ENCODE measurements at regions not wholly inside any gene's neighbourhood (a gene's known extent, or its start where the extent isn't known, plus 50 kb on each side); places are given as distances from the start of the nearest gene placed in this dataset.
"Not testable (repeated sequence)": the region's sequence is repeated elsewhere in the genome, so short reads cannot be mapped to it uniquely, and the experiment has no call there.

DNA sequence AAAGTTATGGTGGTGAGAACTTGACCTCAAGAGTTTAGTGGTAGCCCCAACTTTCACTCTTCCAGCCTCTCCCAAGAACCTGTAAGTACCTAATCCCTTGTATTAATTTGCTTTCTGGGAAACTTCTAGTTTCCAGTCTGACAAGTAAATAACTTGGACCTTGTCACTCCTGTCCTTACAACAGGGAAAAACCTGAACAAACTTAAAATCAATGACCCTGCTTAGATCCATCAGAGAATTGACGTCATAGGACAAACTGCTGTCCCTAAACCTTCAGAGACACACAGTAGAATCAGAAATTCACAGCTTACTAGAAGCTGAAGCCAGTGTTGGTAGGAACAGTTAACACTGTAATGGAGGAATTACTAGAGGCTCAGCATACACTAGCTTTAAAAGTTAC lies 60.0 kb upstream of the DCLK2 start:
- POLR2A ChIA-PET, result no interaction called here
- DNase-seq (ENCODE audit: extremely low spot score), result no peak
- CTCF ChIA-PET, result no interaction called here
- TF ChIP-seq, protein P1, sequence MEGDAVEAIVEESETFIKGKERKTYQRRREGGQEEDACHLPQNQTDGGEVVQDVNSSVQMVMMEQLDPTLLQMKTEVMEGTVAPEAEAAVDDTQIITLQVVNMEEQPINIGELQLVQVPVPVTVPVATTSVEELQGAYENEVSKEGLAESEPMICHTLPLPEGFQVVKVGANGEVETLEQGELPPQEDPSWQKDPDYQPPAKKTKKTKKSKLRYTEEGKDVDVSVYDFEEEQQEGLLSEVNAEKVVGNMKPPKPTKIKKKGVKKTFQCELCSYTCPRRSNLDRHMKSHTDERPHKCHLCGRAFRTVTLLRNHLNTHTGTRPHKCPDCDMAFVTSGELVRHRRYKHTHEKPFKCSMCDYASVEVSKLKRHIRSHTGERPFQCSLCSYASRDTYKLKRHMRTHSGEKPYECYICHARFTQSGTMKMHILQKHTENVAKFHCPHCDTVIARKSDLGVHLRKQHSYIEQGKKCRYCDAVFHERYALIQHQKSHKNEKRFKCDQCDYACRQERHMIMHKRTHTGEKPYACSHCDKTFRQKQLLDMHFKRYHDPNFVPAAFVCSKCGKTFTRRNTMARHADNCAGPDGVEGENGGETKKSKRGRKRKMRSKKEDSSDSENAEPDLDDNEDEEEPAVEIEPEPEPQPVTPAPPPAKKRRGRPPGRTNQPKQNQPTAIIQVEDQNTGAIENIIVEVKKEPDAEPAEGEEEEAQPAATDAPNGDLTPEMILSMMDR (IDR thresholded peaks at IDR 0.05; ENCODE audit: control extremely low read depth, extremely low read depth, low read depth, missing control alignments), result no peak

DNA sequence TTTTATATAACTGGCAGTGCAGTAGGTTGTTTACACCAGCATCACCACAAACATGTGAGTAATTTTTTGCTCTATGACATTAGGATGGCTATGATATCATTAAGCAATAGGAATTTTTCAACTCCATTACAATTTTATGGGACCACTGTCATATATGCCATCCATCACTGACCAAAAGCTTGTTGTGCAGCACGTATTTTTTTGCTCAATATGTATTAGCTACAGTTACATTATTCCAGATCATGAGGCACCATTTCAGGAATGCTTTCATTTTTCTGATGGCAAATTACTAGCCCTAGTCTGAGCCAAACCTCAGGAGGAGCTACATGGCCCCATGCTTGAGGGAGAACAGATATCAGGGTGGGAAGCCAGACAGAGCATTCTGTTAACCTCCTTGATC lies 56.8 kb upstream of the DCLK2 start:
- no peak for DNase-seq (ENCODE audit: extremely low spot score)
- TF ChIP-seq, protein P1 (IDR thresholded peaks at IDR 0.05; ENCODE audit: control extremely low read depth, extremely low read depth, low read depth, missing control alignments), result no peak
- POLR2A ChIA-PET, result no interaction called here
- CTCF ChIA-PET, result interaction anchor here (0.9 to 1.9 kb wide), 3 partner anchors 9 to 13 kb away, joined by 3 to 9 read pairs (median 4); no protein-coding TSS in a partner anchor

GRCh38 chr4:150023489-150023888 lies 54.8 kb upstream of the DCLK2 start:
- no peak for DNase-seq (ENCODE audit: extremely low spot score)
- ChIA-PET CTCF (no interaction called here), POLR2A (no interaction called here)
- TF ChIP-seq, protein P1 (IDR thresholded peaks at IDR 0.05; ENCODE audit: control extremely low read depth, extremely low read depth, low read depth, missing control alignments), result no peak

- DNase-seq (ENCODE audit: extremely low spot score); CTCF ChIA-PET; POLR2A ChIA-PET: not testable (repeated sequence)
Measured at GRCh38 chr4:150026987-150027386, 51.3 kb upstream of the DCLK2 start.
